ENCODE measurements at regions not wholly inside any gene's neighbourhood (a gene's known extent, or its start where the extent isn't known, plus 50 kb on each side); places are given as distances from the start of the nearest gene placed in this dataset.

DNA sequence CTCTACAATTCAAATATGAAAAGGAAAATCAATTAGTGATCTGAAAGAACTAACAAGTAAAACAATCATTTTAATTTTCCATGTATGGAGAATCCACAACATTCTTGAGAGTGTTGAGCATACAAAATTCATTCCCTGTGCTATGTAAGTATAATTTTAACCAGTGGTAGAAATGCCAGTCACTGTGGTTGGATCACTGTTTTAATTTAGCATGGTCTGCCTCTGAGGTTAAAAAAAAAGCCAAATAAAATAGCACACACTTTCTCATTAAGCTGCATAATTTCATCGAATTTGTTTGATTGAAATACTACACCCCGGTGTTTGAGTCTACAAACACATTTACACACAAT lies 185.5 kb upstream of the STS start:
- Histone ChIP-seq H3K27ac (no peak overlapping the region), H3K9me3 (ENCODE audit: insufficient read depth, low read depth) (no peaks in the 10 kb centered on the region), H3F3A (ENCODE audit: insufficient read depth, low read depth) (no peaks in the 10 kb centered on the region), H3K4me2 (no peak overlapping the region), H3K4me1 (replicated peaks; ENCODE audit: insufficient read depth) (no peaks in the 10 kb centered on the region), H2AFZ (no peak overlapping the region), H3K4me3 (no peak overlapping the region), H3K27me3 (ENCODE audit: insufficient read depth, low read depth) (no peaks in the 10 kb centered on the region), H3K36me3 (ENCODE audit: low read depth) (no peaks in the 10 kb centered on the region), H4K20me1 (ENCODE audit: insufficient read depth) (no peaks in the 10 kb centered on the region), H3K79me2 (ENCODE audit: low read depth) (no peaks in the 10 kb centered on the region), H3K9me2 (ENCODE audit: insufficient read depth) (no peaks in the 10 kb centered on the region)
- DNase-seq: no peak
- CTCF ChIA-PET: no interaction called here
- TF ChIP-seq, protein P1, sequence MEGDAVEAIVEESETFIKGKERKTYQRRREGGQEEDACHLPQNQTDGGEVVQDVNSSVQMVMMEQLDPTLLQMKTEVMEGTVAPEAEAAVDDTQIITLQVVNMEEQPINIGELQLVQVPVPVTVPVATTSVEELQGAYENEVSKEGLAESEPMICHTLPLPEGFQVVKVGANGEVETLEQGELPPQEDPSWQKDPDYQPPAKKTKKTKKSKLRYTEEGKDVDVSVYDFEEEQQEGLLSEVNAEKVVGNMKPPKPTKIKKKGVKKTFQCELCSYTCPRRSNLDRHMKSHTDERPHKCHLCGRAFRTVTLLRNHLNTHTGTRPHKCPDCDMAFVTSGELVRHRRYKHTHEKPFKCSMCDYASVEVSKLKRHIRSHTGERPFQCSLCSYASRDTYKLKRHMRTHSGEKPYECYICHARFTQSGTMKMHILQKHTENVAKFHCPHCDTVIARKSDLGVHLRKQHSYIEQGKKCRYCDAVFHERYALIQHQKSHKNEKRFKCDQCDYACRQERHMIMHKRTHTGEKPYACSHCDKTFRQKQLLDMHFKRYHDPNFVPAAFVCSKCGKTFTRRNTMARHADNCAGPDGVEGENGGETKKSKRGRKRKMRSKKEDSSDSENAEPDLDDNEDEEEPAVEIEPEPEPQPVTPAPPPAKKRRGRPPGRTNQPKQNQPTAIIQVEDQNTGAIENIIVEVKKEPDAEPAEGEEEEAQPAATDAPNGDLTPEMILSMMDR (conservative IDR thresholded peaks at IDR 0.05): no peak
- TF ChIP-seq EZH2 (IDR thresholded peaks at IDR 0.05; ENCODE audit: low read depth): no peak
- no TSS peak for BruUV-seq (replicated peaks)
- intact Hi-C loops (cut with micrococcal nuclease; ENCODE audit: unreplicated experiment): no loop called here
- POLR2A ChIA-PET (ENCODE audit: unreplicated experiment): no interaction called here

DNA sequence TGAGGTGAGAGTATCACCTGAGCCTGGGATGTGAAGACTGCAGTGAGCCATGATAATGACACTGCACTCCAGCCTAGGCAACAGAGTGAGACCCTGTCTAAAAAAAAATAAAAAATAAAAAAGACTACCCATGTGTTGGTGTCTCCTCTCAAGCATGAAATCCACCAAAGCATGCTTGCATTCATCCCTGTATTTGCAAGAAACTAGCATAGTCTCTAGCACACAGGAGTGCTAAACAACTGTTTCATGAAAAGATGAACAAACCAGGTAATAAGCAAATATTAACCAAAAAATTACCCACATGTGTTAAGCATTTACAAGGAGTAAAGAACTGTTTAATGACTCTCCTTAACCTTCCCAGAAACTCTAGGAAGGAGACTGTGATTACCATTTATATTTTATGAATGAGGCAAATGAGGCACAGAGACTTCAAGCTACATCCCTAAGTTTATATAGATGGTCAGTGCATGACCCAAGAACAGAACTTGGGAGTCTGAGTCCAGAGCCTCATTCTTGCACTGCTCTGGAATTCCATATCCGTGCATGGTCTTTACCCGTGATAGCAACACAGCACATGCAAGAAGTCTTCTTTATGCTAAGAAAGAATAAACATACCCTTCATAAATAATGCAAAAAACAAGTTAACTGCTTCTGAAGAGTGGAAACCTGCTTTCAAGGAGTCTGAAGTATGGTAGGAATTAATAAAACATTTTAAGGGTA lies 186.1 kb upstream of the STS start:
- POLR2A ChIA-PET (ENCODE audit: unreplicated experiment): no interaction called here
- Histone ChIP-seq H2AFZ (no peak overlapping the region), H3K4me2 (no peak overlapping the region), H3K36me3 (ENCODE audit: low read depth) (no peaks in the 10 kb centered on the region), H3K4me1 (replicated peaks; ENCODE audit: insufficient read depth) (no peaks in the 10 kb centered on the region), H3K9me2 (ENCODE audit: insufficient read depth) (no peaks in the 10 kb centered on the region), H3K9me3 (ENCODE audit: insufficient read depth, low read depth) (no peaks in the 10 kb centered on the region), H4K20me1 (ENCODE audit: insufficient read depth) (no peaks in the 10 kb centered on the region), H3K4me3 (no peak overlapping the region), H3F3A (ENCODE audit: insufficient read depth, low read depth) (no peaks in the 10 kb centered on the region), H3K27ac (no peak overlapping the region), H3K79me2 (ENCODE audit: low read depth) (no peaks in the 10 kb centered on the region), H3K27me3 (ENCODE audit: insufficient read depth, low read depth) (no peaks in the 10 kb centered on the region)
- CTCF ChIA-PET: no interaction called here
- intact Hi-C loops (cut with micrococcal nuclease; ENCODE audit: unreplicated experiment): no loop called here
- DNase-seq: no peak
- TF ChIP-seq, protein P1 (conservative IDR thresholded peaks at IDR 0.05): no peak
- no peak for TF ChIP-seq EZH2 (IDR thresholded peaks at IDR 0.05; ENCODE audit: low read depth)
- no TSS peak for BruUV-seq (replicated peaks)

DNA sequence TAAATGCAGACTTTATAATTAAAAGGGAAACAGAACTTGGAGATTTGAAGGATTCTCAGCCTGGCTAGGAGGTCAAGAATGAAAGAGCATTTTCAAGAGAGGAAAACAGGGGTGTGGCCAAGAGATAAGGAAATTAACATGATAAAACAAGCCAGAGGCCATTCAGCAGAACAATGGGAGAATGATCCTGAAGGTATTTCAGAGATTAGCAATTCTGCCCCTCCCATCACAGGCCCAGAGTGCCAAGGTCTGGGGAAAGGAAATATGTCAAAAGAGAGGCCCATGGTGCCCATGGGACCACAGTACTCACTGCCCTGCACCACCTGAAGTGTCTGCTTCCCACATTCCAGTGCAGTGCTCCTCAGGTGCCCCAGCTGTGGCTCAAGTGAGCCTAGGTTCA lies 188.5 kb upstream of the STS start:
- no peak overlapping the region for H3K4me3 ChIP-seq
- H3K9me3 ChIP-seq (ENCODE audit: insufficient read depth, low read depth): no peaks in the 10 kb centered on the region
- no TSS peak for BruUV-seq (replicated peaks)
- CTCF ChIA-PET: no interaction called here
- POLR2A ChIA-PET (ENCODE audit: unreplicated experiment): no interaction called here
- no peak for DNase-seq
- intact Hi-C loops (cut with micrococcal nuclease; ENCODE audit: unreplicated experiment): no loop called here
- no peak for TF ChIP-seq EZH2 (IDR thresholded peaks at IDR 0.05; ENCODE audit: low read depth)
- TF ChIP-seq, protein P1 (conservative IDR thresholded peaks at IDR 0.05): no peak
- no peak overlapping the region for H3K4me2 ChIP-seq
- no peaks in the 10 kb centered on the region for H3K36me3 ChIP-seq (ENCODE audit: low read depth)
- H3K79me2 ChIP-seq (ENCODE audit: low read depth): no peaks in the 10 kb centered on the region
- H4K20me1 ChIP-seq (ENCODE audit: insufficient read depth): no peaks in the 10 kb centered on the region
- H3K4me1 ChIP-seq (replicated peaks; ENCODE audit: insufficient read depth): peaks cover 10% of the 10 kb centered on the region
- no peak overlapping the region for H3K27ac ChIP-seq
- no peaks in the 10 kb centered on the region for H3K27me3 ChIP-seq (ENCODE audit: insufficient read depth, low read depth)
- H3F3A ChIP-seq (ENCODE audit: insufficient read depth, low read depth): no peaks in the 10 kb centered on the region
- H3K9me2 ChIP-seq (ENCODE audit: insufficient read depth): no peaks in the 10 kb centered on the region
- no peak overlapping the region for H2AFZ ChIP-seq
